ENCODE measurements at regions not wholly inside any gene's neighbourhood (a gene's known extent, or its start where the extent isn't known, plus 50 kb on each side); places are given as distances from the start of the nearest gene placed in this dataset.

DNA sequence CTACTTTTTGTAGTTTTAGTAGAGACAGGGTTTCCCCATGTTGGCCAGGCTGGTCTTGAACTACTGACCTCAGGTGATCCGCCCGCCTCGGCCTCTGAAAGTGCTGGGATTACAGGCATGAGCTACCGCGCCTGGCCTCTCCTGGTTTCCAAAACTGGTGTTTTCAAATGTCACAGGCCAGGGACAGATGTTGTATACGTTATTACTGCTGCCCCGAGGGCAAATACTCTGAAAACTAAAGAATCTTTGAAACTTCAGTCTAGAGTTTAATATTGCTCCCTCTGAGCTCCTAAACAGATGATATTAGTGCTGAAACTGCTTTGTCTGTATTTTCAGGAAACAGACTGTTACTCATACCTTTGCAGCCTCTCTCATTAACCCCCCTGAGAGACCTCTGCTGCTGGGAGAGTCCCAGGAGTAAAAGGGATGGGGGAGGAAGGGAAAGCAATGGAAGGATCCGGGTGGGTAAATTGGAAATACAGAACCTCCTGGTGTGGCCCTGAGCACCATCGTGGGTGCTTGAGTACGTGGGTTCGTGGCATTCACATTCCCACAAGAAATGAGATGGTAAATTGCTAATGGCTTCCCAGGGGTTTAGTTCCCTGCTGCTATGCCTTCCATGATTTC, 96.3 kb upstream of the IGF1R start:
- no peak overlapping the region for H3K27ac ChIP-seq (ENCODE audit: low read length in 2 of 2)
- H2AFZ ChIP-seq (ENCODE audit: insufficient read depth, low read depth, low read length, poor library complexity, severe bottlenecking), result no peak overlapping the region
- no peaks in the 10 kb centered on the region for H3K36me3 ChIP-seq (replicated peaks in 1 of 2; ENCODE audit: control extremely low read depth in 1 of 2, control insufficient read depth in 1 of 2, extremely low read depth in 1 of 2, insufficient read depth in 2 of 2, low read length in 1 of 2)
- H4K20me1 ChIP-seq (ENCODE audit: control insufficient read depth, insufficient read depth, low read length, poor library complexity, severe bottlenecking), result no peaks in the 10 kb centered on the region
- no peak overlapping the region for H3K27ac Mint-ChIP-seq
- 93% methylated on average over 7 of the region's 11 CpGs for WGBS (ENCODE audit: insufficient coverage)
- no peak overlapping the region for H3K4me3 ChIP-seq (ENCODE audit: control extremely low read depth in 1 of 5, extremely low read depth in 1 of 5, insufficient read depth in 1 of 5, low read depth in 2 of 5, low read length in 4 of 5)
- no peak overlapping the region for H3K9ac ChIP-seq (ENCODE audit: low read length)
- peaks cover 0 to 22% (median 10%) of the 10 kb centered on the region in 4 experiments for H3K27me3 ChIP-seq (replicated peaks in 1 of 4; ENCODE audit: control extremely low read depth in 1 of 4, control insufficient read depth in 3 of 4, insufficient read depth in 4 of 4, low read length in 3 of 4)
- POLR2A ChIA-PET, result no interaction called here
- H3K79me2 ChIP-seq (ENCODE audit: control insufficient read depth, insufficient read depth, low read length), result no peaks in the 10 kb centered on the region
- no peak for DNase-seq
- H3K4me1 Mint-ChIP-seq, result peaks cover 18% of the 10 kb centered on the region
- CTCF ChIA-PET, result no interaction called here
- intact Hi-C loops (cut with micrococcal nuclease), result no loop called here
- H3K4me1 ChIP-seq (ENCODE audit: control insufficient read depth in 2 of 2, insufficient read depth in 2 of 2, low read length in 2 of 2), result peaks cover 18 to 19% of the 10 kb centered on the region in 2 donors
- ATAC-seq (ENCODE audit: low read depth), result no peak
- H3K27me3 Mint-ChIP-seq, result peaks cover 34% of the 10 kb centered on the region
- TF ChIP-seq, protein P1, sequence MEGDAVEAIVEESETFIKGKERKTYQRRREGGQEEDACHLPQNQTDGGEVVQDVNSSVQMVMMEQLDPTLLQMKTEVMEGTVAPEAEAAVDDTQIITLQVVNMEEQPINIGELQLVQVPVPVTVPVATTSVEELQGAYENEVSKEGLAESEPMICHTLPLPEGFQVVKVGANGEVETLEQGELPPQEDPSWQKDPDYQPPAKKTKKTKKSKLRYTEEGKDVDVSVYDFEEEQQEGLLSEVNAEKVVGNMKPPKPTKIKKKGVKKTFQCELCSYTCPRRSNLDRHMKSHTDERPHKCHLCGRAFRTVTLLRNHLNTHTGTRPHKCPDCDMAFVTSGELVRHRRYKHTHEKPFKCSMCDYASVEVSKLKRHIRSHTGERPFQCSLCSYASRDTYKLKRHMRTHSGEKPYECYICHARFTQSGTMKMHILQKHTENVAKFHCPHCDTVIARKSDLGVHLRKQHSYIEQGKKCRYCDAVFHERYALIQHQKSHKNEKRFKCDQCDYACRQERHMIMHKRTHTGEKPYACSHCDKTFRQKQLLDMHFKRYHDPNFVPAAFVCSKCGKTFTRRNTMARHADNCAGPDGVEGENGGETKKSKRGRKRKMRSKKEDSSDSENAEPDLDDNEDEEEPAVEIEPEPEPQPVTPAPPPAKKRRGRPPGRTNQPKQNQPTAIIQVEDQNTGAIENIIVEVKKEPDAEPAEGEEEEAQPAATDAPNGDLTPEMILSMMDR (IDR thresholded peaks at IDR 0.05), result no peak
- no peak for TF ChIP-seq EZH2 (IDR thresholded peaks at IDR 0.05; ENCODE audit: borderline replicate concordance, insufficient read depth, low read depth, low read length, poor library complexity, severe bottlenecking)
- no peak overlapping the region for H3K4me3 Mint-ChIP-seq
- H3K9me3 Mint-ChIP-seq (ENCODE audit: insufficient read depth), result no peaks in the 10 kb centered on the region
- H3K4me2 ChIP-seq (replicated peaks; ENCODE audit: low read depth, low read length, poor library complexity, severe bottlenecking), result no peak overlapping the region
- peaks cover 0 to 17% (median 1%) of the 10 kb centered on the region in 3 donors for H3K9me3 ChIP-seq (ENCODE audit: control extremely low read depth in 1 of 3, control insufficient read depth in 2 of 3, insufficient read depth in 1 of 3, low read length in 2 of 3)

DNA sequence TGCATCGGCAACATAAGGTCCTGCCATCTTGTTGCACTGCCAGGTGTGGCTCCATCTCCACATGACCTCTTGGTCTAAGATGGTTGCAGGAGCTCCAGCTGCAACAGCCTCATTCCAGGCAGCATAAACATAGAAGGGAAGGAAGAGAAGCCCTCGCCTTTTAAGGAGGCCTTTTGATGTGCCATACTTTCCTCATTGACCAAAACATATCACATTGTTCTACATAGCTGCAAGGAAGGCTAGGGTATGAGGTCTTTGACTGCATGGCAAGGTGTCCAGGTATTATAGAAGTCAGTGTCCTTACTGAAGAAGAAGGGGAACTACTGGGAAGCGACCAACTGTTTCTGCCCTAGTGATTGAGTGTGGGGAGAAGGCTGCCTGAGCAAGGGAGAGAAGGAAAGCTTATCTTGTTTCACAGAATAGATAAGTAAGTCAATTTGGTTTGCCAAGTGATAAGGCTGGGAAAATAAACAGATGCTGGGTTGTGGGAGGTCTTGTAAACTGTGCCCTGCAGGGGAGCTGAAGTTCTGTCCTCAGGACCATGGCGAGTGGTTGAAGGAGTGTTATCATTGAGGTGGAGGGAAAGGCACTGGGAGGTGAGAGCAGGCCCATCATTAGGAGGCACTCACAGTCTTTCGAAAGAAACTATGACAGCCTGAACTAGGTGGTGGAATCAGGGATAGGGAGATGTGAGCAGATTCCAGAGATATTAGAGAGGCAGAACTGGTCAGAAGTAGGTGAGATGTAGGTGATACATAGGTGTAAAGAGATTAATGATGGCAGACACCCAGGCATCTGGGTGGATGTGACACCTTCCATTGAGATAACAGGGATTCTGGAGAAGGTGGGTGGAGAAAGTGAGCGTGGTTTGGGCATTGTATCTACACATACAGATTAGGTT, 93.8 kb upstream of the IGF1R start:
- no peak overlapping the region for H2AFZ ChIP-seq (ENCODE audit: insufficient read depth, low read depth, low read length, poor library complexity, severe bottlenecking)
- ChIA-PET POLR2A (no interaction called here), CTCF (interaction anchor here (1.3 kb wide), 1 partner anchor 14 kb away, joined by 4 read pairs; no protein-coding TSS in a partner anchor)
- no peak overlapping the region for H3K27ac Mint-ChIP-seq
- no peaks in the 10 kb centered on the region for H3K36me3 ChIP-seq (replicated peaks in 1 of 2; ENCODE audit: control extremely low read depth in 1 of 2, control insufficient read depth in 1 of 2, extremely low read depth in 1 of 2, insufficient read depth in 2 of 2, low read length in 1 of 2)
- no peaks in the 10 kb centered on the region for H3K9me3 Mint-ChIP-seq (ENCODE audit: insufficient read depth)
- 88% methylated on average over 4 of the region's 6 CpGs for WGBS (ENCODE audit: insufficient coverage)
- no peak overlapping the region for H3K4me3 ChIP-seq (ENCODE audit: control extremely low read depth in 1 of 5, extremely low read depth in 1 of 5, insufficient read depth in 1 of 5, low read depth in 2 of 5, low read length in 4 of 5)
- no peak overlapping the region for H3K9ac ChIP-seq (ENCODE audit: low read length)
- no peaks in the 10 kb centered on the region for H4K20me1 ChIP-seq (ENCODE audit: control insufficient read depth, insufficient read depth, low read length, poor library complexity, severe bottlenecking)
- no peaks in the 10 kb centered on the region for H3K27me3 ChIP-seq (replicated peaks in 1 of 4; ENCODE audit: control extremely low read depth in 1 of 4, control insufficient read depth in 3 of 4, insufficient read depth in 4 of 4, low read length in 3 of 4)
- no peaks in the 10 kb centered on the region for H3K4me1 ChIP-seq (ENCODE audit: control insufficient read depth in 2 of 2, insufficient read depth in 2 of 2, low read length in 2 of 2)
- ATAC-seq (ENCODE audit: low read depth) (no peak), DNase-seq (no peak)
- H3K27me3 Mint-ChIP-seq, result peaks cover 21% of the 10 kb centered on the region
- TF ChIP-seq EZH2 (IDR thresholded peaks at IDR 0.05; ENCODE audit: borderline replicate concordance, insufficient read depth, low read depth, low read length, poor library complexity, severe bottlenecking), result no peak
- TF ChIP-seq, protein P1 (IDR thresholded peaks at IDR 0.05), result no peak
- H3K9me3 ChIP-seq (ENCODE audit: control extremely low read depth in 1 of 3, control insufficient read depth in 2 of 3, insufficient read depth in 1 of 3, low read length in 2 of 3), result peaks cover 0 to 8% (median 1%) of the 10 kb centered on the region in 3 donors
- no peaks in the 10 kb centered on the region for H3K79me2 ChIP-seq (ENCODE audit: control insufficient read depth, insufficient read depth, low read length)
- H3K4me1 Mint-ChIP-seq, result no peaks in the 10 kb centered on the region
- no peak overlapping the region for H3K27ac ChIP-seq (ENCODE audit: low read length in 2 of 2)
- intact Hi-C loops (cut with micrococcal nuclease), result no loop called here
- no peak overlapping the region for H3K4me2 ChIP-seq (replicated peaks; ENCODE audit: low read depth, low read length, poor library complexity, severe bottlenecking)
- no peak overlapping the region for H3K4me3 Mint-ChIP-seq
